Suprapubic skin (tissue), 4 donors: ENCODE measurements at regions not wholly inside any gene's neighbourhood (a gene's known extent, or its start where the extent isn't known, plus 50 kb on each side); places are given as distances from the start of the nearest gene placed in this dataset.

Experiments
- DNase-seq, 2 donors: peaks; one replicate each; pipeline ENCODE4 v3.0.0-alpha.2; 2019; ENCODE audit warnings: low spot score in 2 of 2
- H3K27ac ChIP-seq: fragments of 200-600 bp; sonication (generic); one replicate; pipeline ENCODE4 v1.5.1; 2019
- H3K27me3 ChIP-seq: fragments of 200-600 bp; sonication (generic); one replicate; pipeline ENCODE4 v1.5.1; 2019
- H3K36me3 ChIP-seq: fragments of 200-600 bp; sonication (generic); one replicate; pipeline ENCODE4 v1.5.1; 2019
- H3K4me1 ChIP-seq: fragments of 200-600 bp; sonication (generic); one replicate; pipeline ENCODE4 v1.5.1; 2019
- H3K4me3 ChIP-seq: fragments of 200-600 bp; sonication (generic); one replicate; pipeline ENCODE4 v1.5.1; 2019; ENCODE audit warnings: mild to moderate bottlenecking
- H3K9me3 ChIP-seq: fragments of 200-600 bp; sonication (generic); one replicate; pipeline ENCODE4 v1.5.1; 2019
- EP300 ChIP-seq: sonication (generic); formaldehyde crosslinking; IDR thresholded peaks from one replicate; pipeline ENCODE4 v1.6.1; 2017; ENCODE audit warnings: antibody characterized with exemption
- POLR2A ChIP-seq, 2 donors: fragments of 450-650 bp; IDR thresholded peaks; one replicate each; pipeline ENCODE4 v1.6.1; 2017; ENCODE audit warnings: antibody characterized with exemption in 2 of 2, mild to moderate bottlenecking in 2 of 2, moderate library complexity in 2 of 2
- POLR2AphosphoS5 ChIP-seq, 3 donors: sonication (generic); formaldehyde crosslinking; IDR thresholded peaks; one replicate each; pipeline ENCODE4 v1.6.1; 2017; ENCODE audit warnings: antibody characterized with exemption in 3 of 3
- WGBS: methylation state at CpG from one replicate; pipeline ENCODE4 v1.1.5; 2018; 5-methylcytosine and 5-hydroxymethylcytosine counted together
- TF ChIP-seq, protein P1 (sequence below), 2 donors: fragments of 200-600 bp in 1 of 2; fragments of 450-650 bp in 1 of 2; sonication (generic) in 1 of 2; IDR thresholded peaks; one replicate each; pipeline ENCODE4 v1.5.1; 2016 to 2019; ENCODE audit warnings: antibody characterized with exemption in 2 of 2, mild to moderate bottlenecking in 1 of 2, moderate library complexity in 1 of 2

DNA sequence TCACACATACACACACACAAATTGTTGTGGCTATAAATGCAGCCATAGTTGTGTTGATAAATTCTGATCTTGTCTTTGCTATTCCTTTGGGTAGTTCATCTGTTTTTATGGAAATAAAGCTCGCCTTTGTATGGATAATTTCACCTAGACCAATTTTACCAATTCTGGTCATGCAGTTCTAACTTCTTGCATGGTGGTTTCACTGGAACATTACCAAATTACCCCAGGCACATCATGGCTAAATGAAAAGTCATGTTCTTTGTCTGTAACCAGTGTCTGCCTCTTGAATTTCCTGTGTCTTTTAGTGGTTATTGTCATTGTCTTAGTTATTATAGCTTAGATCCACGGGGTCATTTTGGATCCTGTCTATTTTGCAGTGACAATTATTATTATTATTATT lies 50.3 kb upstream of the TMC1 start:
- no peaks in the 10 kb centered on the region for H3K36me3 ChIP-seq
- no peak overlapping the region for H3K4me3 ChIP-seq
- WGBS: 73% methylated on average over 2 of the region's 2 CpGs
- no peaks in the 10 kb centered on the region for H3K27me3 ChIP-seq
- no peaks in the 10 kb centered on the region for H3K9me3 ChIP-seq
- DNase-seq: no peak
- no peaks in the 10 kb centered on the region for H3K4me1 ChIP-seq
- no peak overlapping the region for H3K27ac ChIP-seq
- TF ChIP-seq, protein P1, sequence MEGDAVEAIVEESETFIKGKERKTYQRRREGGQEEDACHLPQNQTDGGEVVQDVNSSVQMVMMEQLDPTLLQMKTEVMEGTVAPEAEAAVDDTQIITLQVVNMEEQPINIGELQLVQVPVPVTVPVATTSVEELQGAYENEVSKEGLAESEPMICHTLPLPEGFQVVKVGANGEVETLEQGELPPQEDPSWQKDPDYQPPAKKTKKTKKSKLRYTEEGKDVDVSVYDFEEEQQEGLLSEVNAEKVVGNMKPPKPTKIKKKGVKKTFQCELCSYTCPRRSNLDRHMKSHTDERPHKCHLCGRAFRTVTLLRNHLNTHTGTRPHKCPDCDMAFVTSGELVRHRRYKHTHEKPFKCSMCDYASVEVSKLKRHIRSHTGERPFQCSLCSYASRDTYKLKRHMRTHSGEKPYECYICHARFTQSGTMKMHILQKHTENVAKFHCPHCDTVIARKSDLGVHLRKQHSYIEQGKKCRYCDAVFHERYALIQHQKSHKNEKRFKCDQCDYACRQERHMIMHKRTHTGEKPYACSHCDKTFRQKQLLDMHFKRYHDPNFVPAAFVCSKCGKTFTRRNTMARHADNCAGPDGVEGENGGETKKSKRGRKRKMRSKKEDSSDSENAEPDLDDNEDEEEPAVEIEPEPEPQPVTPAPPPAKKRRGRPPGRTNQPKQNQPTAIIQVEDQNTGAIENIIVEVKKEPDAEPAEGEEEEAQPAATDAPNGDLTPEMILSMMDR (IDR thresholded peaks at IDR 0.05): no peak
- TF ChIP-seq POLR2A (IDR thresholded peaks at IDR 0.05): no peak
- no peak for TF ChIP-seq EP300
- TF ChIP-seq POLR2AphosphoS5 (IDR thresholded peaks at IDR 0.05): no peak

DNA sequence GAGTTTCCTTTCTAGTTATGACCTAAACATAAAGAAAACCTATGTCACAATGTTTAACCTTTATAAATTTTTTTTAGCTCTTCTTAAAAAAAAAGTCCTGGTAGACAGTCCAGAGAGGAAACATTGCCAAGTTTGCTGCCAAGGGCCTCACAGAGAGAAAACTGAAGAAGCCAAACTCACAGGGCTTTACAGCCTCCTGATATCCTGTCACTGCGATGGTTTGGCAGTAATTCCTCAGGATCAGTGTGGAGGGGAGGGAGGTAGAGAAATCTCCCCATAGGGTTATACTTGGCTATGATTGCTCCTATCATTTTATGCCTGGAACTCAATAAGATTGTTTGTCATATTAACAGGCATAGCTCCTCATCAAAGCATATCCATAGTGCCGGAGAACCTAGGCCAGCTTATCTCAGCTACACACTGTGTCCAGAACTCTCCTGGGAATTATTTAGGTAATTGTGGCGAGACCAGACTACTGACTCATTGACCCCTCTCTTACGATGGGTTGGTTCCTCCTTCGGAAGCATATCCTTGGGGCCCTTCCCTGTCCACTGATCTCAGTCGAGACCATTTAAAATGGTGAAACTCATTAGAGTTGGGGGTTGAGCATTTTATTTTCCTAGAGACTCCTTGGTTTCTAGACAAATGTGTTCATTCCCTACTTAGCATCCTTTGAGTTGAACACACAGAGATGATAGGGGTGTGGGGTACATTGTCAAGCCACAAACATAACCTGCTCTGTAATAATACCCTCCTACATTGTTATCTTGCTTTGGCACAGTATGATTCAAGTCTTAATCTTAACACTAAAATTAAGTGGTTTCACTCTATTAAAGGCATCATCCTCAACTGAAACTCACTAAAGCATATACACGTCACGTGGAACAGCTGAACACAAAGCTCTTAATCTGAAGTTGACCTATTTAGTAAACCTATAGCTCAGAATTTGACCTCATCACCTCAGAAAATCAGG lies 53.4 kb upstream of the TMC1 start:
- H3K27ac ChIP-seq: no peak overlapping the region
- 89% methylated on average over 8 of the region's 8 CpGs for WGBS
- no peaks in the 10 kb centered on the region for H3K27me3 ChIP-seq
- no peaks in the 10 kb centered on the region for H3K9me3 ChIP-seq
- H3K4me1 ChIP-seq: peaks cover 6% of the 10 kb centered on the region
- H3K4me3 ChIP-seq: no peak overlapping the region
- DNase-seq: no peak
- no peaks in the 10 kb centered on the region for H3K36me3 ChIP-seq
- TF ChIP-seq, protein P1 (IDR thresholded peaks at IDR 0.05): no peak
- TF ChIP-seq EP300: no peak
- no peak for TF ChIP-seq POLR2AphosphoS5 (IDR thresholded peaks at IDR 0.05)
- no peak for TF ChIP-seq POLR2A (IDR thresholded peaks at IDR 0.05)

DNA sequence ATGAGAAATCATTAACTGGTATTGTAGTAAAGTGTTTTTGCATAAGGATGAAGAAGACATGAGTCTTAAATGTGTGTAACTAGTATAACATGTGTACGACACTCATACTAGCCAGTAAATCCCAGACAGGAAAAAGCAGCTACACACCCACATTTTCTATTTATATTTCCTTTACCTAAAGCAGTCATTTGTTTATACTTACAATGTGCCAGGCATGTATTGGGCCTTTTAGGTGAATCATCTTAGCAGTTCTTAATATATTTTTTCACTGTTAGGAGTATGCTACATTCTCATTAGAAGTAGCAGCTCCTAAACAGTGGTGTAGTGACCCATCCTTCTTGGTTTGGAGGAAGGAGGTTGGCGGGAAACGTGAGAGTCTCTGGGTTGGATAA lies 55.8 kb upstream of the TMC1 start:
- no peak for DNase-seq
- TF ChIP-seq EP300 (no peak), POLR2A (IDR thresholded peaks at IDR 0.05) (no peak), POLR2AphosphoS5 (IDR thresholded peaks at IDR 0.05) (no peak)
- TF ChIP-seq, protein P1 (IDR thresholded peaks at IDR 0.05): no peak
- Histone ChIP-seq H3K4me1 (peaks cover 6% of the 10 kb centered on the region), H3K27me3 (no peaks in the 10 kb centered on the region), H3K36me3 (no peaks in the 10 kb centered on the region), H3K9me3 (no peaks in the 10 kb centered on the region), H3K4me3 (no peak overlapping the region), H3K27ac (no peak overlapping the region)
- WGBS: 72% methylated on average over 3 of the region's 3 CpGs

DNA sequence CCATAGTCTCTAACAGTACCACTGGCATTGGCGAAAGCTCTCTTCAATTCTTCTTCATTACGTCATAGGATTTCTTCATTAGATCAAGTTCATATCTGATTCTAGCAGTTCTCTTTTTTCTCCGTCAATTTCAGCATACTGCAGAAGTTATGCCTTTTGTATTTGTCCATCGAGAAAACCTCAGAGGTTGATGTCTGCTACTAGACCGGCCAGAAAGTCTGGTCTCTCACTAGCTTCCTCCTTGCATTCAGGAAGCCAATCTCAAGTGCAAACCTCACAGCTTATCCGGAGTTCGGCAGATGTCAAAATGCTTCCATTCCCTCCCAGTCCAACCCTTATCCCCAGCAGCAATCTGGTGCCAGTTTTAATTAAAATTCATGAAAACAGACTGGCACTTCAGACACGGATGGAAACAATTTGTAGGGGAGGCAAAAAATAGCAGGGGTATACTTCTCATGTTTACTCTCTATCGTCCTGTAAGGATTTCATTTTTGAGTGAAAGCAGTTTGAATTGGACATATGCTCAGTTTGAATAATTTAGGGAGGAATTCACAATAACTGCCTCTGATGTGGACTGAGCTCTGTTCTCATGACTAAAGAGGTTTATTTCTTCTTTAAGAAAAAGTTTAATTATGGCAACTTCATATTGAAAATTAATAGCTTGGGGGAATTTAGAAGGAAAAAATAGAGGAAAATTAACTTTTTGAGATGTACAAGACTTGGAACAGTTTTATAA lies 56.4 kb upstream of the TMC1 start:
- no peaks in the 10 kb centered on the region for H3K27me3 ChIP-seq
- H3K4me3 ChIP-seq: no peak overlapping the region
- H3K27ac ChIP-seq: no peak overlapping the region
- TF ChIP-seq EP300 (no peak), POLR2AphosphoS5 (IDR thresholded peaks at IDR 0.05) (no peak), POLR2A (IDR thresholded peaks at IDR 0.05) (no peak)
- TF ChIP-seq, protein P1 (IDR thresholded peaks at IDR 0.05): no peak
- peaks cover 6% of the 10 kb centered on the region for H3K4me1 ChIP-seq
- H3K36me3 ChIP-seq: no peaks in the 10 kb centered on the region
- DNase-seq: no peak
- 54% methylated on average over 9 of the region's 9 CpGs for WGBS
- H3K9me3 ChIP-seq: no peaks in the 10 kb centered on the region

DNA sequence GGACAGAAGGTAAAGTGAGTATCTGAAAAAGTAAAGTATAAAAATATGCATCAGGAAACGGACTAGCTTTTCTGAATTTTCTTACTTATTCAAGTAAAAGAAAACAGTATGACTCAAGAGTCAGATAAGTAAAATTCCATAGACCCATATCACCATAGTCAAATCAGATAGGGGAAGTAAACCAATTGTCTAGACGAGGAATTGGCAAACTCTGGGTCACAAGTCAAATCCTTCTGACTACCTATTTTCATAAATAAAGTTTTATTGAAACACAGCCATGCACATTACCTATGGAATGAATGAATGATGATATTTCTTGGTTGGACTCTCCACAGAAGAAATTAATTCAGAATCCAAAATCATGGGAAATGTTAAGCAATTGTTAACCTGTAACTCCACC lies 59.1 kb upstream of the TMC1 start:
- Histone ChIP-seq H3K27me3 (no peaks in the 10 kb centered on the region), H3K9me3 (no peaks in the 10 kb centered on the region), H3K4me1 (peaks cover 6% of the 10 kb centered on the region), H3K36me3 (no peaks in the 10 kb centered on the region), H3K27ac (no peak overlapping the region), H3K4me3 (no peak overlapping the region)
- 78% methylated on average over 2 of the region's 2 CpGs for WGBS
- no peak for TF ChIP-seq POLR2A (IDR thresholded peaks at IDR 0.05)
- TF ChIP-seq EP300: no peak
- no peak for TF ChIP-seq POLR2AphosphoS5 (IDR thresholded peaks at IDR 0.05)
- TF ChIP-seq, protein P1 (IDR thresholded peaks at IDR 0.05): no peak
- no peak for DNase-seq
